ENCODE measurements at regions not wholly inside any gene's neighbourhood (a gene's known extent, or its start where the extent isn't known, plus 50 kb on each side); places are given as distances from the start of the nearest gene placed in this dataset.
A peak's percentile ranks its signal among the peaks of the same experiment; 100 is the strongest.

- DNase-seq (ENCODE audit: low read depth): no peak
These were observed 50.0 kb upstream of the BET1 start for GRCh38 chr7:94054130-94054529.

- no peak for DNase-seq (ENCODE audit: low read depth)
These were observed 51.8 kb upstream of the BET1 start for GRCh38 chr7:94055963-94056362.

GRCh38 chr7:94056796-94057207 lies 52.6 kb upstream of the BET1 start:
- DNase-seq (ENCODE audit: low read depth): peak; percentile 94

- DNase-seq (ENCODE audit: low read depth): no peak
These were observed 53.8 kb upstream of the BET1 start for GRCh38 chr7:94057955-94058354.

GRCh38 chr7:94059746-94060145 lies 55.6 kb upstream of the BET1 start:
- DNase-seq (ENCODE audit: low read depth): peak; percentile 62

GRCh38 chr7:94060752-94061151 lies 56.6 kb upstream of the BET1 start:
- no peak for DNase-seq (ENCODE audit: low read depth)

GRCh38 chr7:94061326-94061725 lies 57.2 kb upstream of the BET1 start:
- no peak for DNase-seq (ENCODE audit: low read depth)

GRCh38 chr7:94062372-94062771 lies 58.2 kb upstream of the BET1 start:
- DNase-seq (ENCODE audit: low read depth): peak; percentile 28

GRCh38 chr7:94064541-94065191 lies 60.5 kb upstream of the BET1 start:
- DNase-seq (ENCODE audit: low read depth): no peak

- DNase-seq (ENCODE audit: low read depth): no peak
These were observed 62.9 kb upstream of the BET1 start for GRCh38 chr7:94067047-94067446.

- peak; percentile 52 for DNase-seq (ENCODE audit: low read depth)
These were observed 63.4 kb upstream of the BET1 start for GRCh38 chr7:94067506-94067905.

GRCh38 chr7:94069162-94069739 lies 65.1 kb upstream of the BET1 start:
- DNase-seq (ENCODE audit: low read depth): no peak

GRCh38 chr7:94080551-94080950 lies 76.4 kb upstream of the BET1 start:
- DNase-seq (ENCODE audit: low read depth): no peak

- no peak for DNase-seq (ENCODE audit: low read depth)
These were observed 78.0 kb upstream of the BET1 start for GRCh38 chr7:94082126-94082525.

GRCh38 chr7:94087664-94088352 lies 83.7 kb upstream of the BET1 start:
- DNase-seq (ENCODE audit: low read depth): peak; percentile 74

GRCh38 chr7:94088560-94088959 lies 84.4 kb upstream of the BET1 start:
- DNase-seq (ENCODE audit: low read depth): peak; percentile 23

- no peak for DNase-seq (ENCODE audit: low read depth)
These were observed 85.7 kb upstream of the BET1 start for GRCh38 chr7:94089806-94090205.

- DNase-seq (ENCODE audit: low read depth): no peak
These were observed 88.8 kb upstream of the BET1 start for GRCh38 chr7:94092980-94093379.

GRCh38 chr7:94094298-94094697 lies 90.1 kb upstream of the BET1 start:
- no peak for DNase-seq (ENCODE audit: low read depth)

GRCh38 chr7:94095316-94096009 lies 91.3 kb upstream of the BET1 start:
- no peak for DNase-seq (ENCODE audit: low read depth)

GRCh38 chr7:94099679-94100078 lies 95.5 kb upstream of the BET1 start:
- DNase-seq (ENCODE audit: low read depth): no peak

- DNase-seq (ENCODE audit: low read depth): no peak
These were observed 96.7 kb upstream of the BET1 start for GRCh38 chr7:94100723-94101345.
